HG03469 (cell line): ENCODE measurements at regions not wholly inside any gene's neighbourhood (a gene's known extent, or its start where the extent isn't known, plus 50 kb on each side); places are given as distances from the start of the nearest gene placed in this dataset.
A peak's percentile ranks its signal among the peaks of the same experiment; 100 is the strongest.
"Not testable (repeated sequence)": the region's sequence is repeated elsewhere in the genome, so short reads cannot be mapped to it uniquely, and the experiment has no call there.

Experiments used
- ATAC-seq: cut with Tn5 transposase; IDR thresholded peaks from one replicate; pipeline ENCODE4 v1.9.1; 2021; ENCODE audit warnings: mild to moderate bottlenecking, moderate library complexity, moderate number of reproducible peaks; ENCODE audit not compliant: unreplicated experiment

- no peak for ATAC-seq
These were observed 87.9 kb upstream of the CNKSR3 start for GRCh38 chr6:154598399-154598798.

DNA sequence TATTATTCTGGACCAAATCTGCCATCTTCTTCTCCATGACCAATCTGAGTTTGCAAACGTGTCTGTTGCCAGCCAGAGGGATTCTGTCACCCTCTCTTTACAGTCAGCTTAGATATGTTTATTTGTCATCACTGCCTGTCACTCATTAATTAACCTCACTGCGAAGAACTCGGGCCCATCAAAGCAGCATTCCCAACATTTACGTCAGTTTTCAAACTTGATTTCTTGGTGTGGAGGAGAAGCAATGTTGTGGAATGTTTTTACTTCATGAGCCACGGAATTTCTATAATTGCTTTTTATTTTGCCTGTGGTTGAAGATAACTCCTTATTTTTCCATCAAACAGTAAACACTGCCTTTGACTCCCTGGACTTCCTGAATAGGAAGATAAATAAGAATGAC, 91.8 kb upstream of the CNKSR3 start:
- no peak for ATAC-seq

DNA sequence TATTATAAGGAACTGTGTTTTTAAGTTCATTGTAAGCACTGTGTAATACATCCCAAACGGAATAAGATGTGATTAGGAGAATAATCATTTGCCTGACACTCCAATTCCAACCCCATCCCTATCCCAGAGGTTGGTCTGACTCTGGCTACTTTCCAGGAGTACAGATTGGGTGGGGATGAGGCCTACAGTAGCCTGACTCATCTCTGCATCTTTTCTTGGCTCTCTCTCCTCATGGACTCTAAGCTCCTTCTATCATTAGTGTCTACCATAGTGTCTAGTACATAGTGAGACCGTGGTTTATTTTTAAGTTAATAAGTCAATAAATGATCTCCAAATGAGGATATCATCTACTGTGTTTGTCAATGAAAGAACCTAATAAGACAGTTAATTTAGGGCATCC, 92.2 kb upstream of the CNKSR3 start:
- no peak for ATAC-seq

- ATAC-seq = peak; percentile 32
These were observed 93.6 kb upstream of the CNKSR3 start for GRCh38 chr6:154604119-154604518.

- peak; percentile 47 for ATAC-seq
These were observed 94.8 kb upstream of the CNKSR3 start for GRCh38 chr6:154605178-154605881.

DNA sequence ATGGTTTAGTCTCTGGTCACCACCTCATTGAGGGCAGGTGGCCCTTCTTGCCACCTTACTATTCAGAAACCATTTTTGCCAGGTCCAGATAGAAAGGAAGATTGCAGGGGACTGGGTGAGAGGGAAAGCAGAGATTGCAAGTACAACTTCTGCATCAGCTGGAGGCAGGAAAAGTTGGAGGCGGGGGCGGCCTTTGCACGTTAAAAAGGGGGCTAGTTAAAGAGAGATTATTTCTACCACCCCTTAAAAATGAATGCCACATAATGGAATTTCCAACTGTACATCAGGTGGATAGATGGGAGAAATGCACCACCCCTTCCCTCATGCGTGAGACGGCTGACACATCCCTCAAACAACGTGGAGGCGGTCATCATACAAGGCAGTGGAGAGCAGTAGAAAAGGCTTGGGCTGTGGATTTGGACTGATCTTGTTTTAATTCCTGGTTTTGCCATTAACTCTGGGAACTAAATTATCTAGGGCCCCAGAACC, 95.4 kb upstream of the CNKSR3 start:
- ATAC-seq = no peak

DNA sequence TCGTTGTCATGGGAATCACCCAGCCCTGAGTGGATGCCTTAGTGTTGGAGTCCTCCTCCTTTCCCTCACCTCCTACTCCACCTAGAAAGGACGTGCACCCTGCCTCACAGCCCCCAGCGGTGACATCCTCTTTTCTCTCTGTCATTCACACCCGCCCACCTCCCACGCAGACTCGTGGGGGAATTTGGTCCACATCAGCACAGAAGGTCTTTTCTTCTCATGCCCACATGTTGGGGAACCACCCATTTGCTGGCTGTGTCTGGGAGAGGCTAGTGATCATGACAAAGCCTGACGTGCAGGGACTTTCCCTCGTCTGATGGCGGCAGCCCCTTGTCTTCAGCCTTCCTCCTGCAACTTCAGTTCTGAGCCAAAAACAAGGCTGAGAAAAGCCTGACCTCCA, 96.0 kb upstream of the CNKSR3 start:
- ATAC-seq = peak; percentile 66

DNA sequence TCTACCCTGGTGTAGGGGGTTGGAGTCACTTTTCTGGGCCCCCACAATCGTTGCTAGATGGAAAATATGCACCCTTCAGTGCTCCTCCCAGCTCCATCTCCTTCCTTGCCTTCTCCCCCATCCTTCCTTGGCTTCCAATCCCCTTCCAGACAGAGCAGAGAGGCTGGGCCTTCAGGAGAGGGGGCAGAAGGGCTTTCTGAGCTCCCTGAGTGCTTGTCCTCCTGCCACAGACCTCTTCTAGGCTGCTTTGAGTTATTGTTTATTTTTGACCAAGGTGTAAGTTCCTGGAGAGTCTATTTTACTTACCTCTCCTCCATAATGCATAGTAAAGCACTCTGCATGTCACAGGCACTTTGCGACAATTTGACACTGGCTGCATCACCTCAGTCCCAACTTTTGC, 96.4 kb upstream of the CNKSR3 start:
- no peak for ATAC-seq

- no peak for ATAC-seq
These were observed 100.8 kb upstream of the CNKSR3 start for GRCh38 chr6:154611241-154611640.

DNA sequence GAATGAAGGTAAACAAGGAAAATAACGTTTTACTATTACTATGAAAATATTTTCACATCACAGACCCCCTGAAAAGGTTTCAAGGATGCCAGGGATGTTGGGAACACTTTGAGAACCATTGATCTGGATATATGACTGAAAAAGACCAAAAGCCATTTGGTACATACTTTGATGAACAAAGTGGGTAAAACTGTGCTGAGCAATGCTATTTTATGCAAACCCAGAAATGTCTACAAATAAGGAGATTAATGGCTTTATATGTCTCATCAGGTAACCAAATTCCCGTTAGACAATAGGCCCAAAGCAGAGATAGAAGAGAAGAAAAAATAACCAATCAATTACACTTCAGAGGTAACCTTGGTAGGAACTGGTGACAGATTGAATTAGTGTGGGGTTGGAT, 101.4 kb upstream of the CNKSR3 start:
- ATAC-seq = no peak

DNA sequence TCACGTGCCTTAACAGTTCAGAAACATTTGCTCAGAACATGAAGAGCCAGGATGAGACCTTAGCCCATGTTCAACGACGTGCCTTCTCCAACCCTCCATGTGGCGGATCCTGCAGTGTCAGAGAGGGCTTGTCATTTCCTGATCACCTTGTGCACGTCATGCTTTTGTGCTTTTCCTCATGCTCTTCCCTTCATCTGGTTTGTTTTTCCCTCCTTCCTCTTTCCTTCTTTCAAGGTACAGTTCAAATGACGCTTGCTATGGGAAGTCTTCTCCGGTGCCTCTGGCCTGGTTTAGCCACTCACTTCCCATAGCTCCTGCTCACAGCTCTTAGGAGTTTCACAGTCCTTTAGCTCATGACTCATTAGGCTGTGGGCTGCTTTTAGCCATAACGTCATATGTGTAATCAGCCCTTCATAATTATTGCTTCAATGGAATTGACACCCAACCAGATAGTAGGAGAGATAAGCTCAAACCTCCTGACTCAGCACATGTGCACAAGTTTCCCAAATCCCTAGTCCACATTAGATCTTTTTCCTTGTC, 102.7 kb upstream of the CNKSR3 start:
- ATAC-seq = no peak

- ATAC-seq = no peak
These were observed 103.6 kb upstream of the CNKSR3 start for GRCh38 chr6:154614101-154614500.

DNA sequence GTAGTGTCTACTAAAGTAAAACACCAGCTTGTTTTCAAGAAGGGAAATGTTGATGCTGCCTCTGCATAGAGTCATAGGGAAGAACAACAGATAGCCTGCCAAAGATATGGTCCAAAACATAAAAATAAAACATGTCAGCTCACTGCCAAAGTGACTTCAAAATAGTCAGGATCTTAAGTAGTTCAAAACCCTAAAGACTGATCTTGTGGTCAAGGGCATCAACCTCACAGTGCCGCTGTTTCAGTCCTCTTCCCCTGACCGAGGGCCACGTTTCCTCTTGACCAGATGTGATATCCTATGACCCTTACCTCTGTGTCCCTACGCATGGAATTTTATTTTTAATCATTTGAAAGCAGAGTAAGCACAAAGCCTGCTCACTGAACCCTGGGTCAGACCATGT, 104.2 kb upstream of the CNKSR3 start:
- no peak for ATAC-seq

DNA sequence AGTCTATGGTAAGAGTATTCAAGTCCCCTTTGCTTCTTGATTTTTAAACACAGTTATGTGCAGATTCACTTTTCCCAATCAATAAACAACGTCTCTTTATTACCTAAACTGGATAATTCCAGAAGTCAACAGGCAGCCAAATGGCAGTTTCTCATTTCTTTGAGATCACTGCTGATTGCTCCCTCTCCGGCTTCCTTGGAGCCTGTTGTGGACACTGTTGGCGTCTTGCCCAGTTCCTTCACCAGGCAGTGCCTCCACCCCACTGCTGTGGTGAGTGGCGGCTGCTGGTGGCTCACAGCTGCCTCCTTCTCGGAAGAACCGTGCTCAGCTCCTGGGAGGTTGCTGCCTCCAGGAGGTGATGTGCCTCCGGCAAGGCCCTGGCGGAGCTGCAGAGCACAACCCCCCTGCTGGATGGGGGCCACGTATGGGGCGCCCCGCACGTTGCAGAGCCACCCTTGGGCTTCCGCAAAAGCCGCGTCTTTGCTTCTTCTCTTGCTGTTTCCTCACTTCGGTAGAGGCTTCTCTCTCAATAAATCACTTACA, 105.1 kb upstream of the CNKSR3 start:
- ATAC-seq = no peak

- ATAC-seq = no peak
These were observed 106.7 kb upstream of the CNKSR3 start for GRCh38 chr6:154617175-154617574.

DNA sequence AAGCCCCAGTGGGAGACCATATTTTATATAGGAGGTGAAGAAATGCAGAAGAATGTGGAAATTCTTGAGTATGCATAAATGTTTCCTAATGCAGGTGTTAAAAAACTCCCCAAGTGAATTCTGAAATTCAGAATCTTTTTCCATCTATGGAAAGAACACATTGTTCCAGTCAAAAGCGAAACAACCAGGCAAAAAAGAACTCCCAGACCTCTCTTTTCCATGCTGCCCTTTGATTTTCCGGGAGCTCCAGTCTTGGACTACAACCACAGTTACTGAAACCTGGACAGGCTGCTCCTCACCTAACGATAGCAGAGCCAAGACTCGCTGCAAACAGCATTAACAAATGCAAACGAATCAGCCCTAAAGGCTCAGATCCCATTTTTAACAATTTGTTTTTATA, 108.7 kb upstream of the CNKSR3 start:
- no peak for ATAC-seq

- no peak for ATAC-seq
These were observed 111.2 kb upstream of the CNKSR3 start for GRCh38 chr6:154621686-154622085.

GRCh38 chr6:154622618-154623336, 110.4 kb upstream of the SCAF8 start:
- ATAC-seq = no peak

GRCh38 chr6:154623391-154623790, 109.8 kb upstream of the SCAF8 start:
- ATAC-seq = no peak

DNA sequence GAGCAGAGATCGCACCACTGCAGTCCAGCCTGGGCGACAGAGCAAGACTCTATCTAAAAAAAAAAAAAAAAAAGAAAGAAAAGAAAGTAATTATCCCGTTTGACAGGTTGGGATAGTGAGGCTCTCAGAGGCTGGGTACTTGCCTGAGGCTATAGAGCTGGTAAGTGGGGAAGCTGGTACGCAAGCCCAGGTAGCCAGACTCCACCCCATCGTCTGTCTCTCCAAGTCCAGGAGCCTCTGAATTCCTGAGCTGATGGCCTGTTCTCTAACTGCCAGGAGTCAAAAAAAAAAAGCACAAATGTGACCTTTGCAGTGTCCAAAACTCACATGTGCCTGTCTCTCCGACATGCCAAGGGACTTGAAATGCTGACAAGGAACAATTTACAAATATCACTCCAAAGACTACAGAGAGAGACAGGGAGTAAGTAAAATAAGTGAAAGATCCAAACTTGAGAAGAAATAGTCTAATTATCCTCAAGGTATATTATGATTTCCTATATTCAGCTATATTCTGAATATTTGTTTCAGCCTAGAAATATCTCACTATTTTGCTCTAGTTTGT, 109.1 kb upstream of the SCAF8 start:
- no peak for ATAC-seq

- ATAC-seq = not testable (repeated sequence)
These were observed 108.5 kb upstream of the SCAF8 start for GRCh38 chr6:154624727-154625126.

- no peak for ATAC-seq
These were observed 107.5 kb upstream of the SCAF8 start for GRCh38 chr6:154625721-154626120.
